ENCODE measurements at regions not wholly inside any gene's neighbourhood (a gene's known extent, or its start where the extent isn't known, plus 50 kb on each side); places are given as distances from the start of the nearest gene placed in this dataset.

DNA sequence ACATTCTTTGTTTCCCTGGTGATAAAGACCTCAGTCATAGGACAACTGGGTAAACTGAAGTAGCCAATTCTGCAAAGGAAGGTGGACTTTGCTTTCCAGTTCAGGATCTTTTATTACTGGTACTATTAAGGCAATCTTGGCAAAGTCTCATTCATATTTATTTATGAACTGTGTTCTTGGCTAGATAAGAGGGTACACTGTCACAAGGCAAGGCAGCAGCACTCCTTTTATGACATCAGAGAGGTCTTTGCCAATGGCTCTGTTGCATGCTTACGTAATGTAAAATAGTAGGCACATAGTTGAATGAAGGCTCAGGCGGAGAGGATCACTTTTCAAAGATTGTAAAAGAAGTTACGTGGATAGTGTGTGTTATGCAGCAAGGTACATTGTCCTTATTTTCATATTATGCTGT is 63.7 kb upstream of the PDK4 start:
- TF ChIP-seq POLR2AphosphoS5 (IDR thresholded peaks at IDR 0.05) (no peak), RAD21 (conservative IDR thresholded peaks at IDR 0.05) (no peak), EP300 (conservative IDR thresholded peaks at IDR 0.05; ENCODE audit: poor library complexity, severe bottlenecking) (no peak), EZH2 (IDR thresholded peaks at IDR 0.05; ENCODE audit: borderline replicate concordance, insufficient read depth, low read length, poor library complexity, severe bottlenecking) (no peak)
- TF ChIP-seq, protein P1, sequence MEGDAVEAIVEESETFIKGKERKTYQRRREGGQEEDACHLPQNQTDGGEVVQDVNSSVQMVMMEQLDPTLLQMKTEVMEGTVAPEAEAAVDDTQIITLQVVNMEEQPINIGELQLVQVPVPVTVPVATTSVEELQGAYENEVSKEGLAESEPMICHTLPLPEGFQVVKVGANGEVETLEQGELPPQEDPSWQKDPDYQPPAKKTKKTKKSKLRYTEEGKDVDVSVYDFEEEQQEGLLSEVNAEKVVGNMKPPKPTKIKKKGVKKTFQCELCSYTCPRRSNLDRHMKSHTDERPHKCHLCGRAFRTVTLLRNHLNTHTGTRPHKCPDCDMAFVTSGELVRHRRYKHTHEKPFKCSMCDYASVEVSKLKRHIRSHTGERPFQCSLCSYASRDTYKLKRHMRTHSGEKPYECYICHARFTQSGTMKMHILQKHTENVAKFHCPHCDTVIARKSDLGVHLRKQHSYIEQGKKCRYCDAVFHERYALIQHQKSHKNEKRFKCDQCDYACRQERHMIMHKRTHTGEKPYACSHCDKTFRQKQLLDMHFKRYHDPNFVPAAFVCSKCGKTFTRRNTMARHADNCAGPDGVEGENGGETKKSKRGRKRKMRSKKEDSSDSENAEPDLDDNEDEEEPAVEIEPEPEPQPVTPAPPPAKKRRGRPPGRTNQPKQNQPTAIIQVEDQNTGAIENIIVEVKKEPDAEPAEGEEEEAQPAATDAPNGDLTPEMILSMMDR (IDR thresholded peaks at IDR 0.05; ENCODE audit: poor library complexity, severe bottlenecking) = no peak
